ENCODE measurements at regions not wholly inside any gene's neighbourhood (a gene's known extent, or its start where the extent isn't known, plus 50 kb on each side); places are given as distances from the start of the nearest gene placed in this dataset.

DNA sequence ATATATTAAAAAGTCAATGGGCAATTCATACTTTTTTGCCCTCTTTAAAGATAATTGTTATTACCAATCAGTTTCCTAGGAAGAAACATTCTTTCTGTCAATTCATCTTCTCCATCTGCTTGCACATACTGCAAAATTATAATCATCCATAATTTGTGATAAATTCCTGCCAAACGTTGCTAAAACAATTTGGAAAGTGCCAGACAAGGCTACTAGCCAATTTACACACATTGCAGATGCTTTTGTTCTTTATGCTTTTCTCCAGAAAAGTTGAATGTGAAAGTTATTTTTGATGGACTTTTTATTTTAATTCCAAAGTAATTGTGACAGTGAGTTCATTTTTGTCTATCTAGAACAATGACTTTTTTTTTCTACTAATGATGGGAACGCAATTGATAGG lies 992.8 kb upstream of the ADGRL2 start:
- Histone ChIP-seq H3K36me3 (no peaks in the 10 kb centered on the region), H3K4me1 (replicated peaks) (no peaks in the 10 kb centered on the region), H3K27ac (no peak overlapping the region), H3K9me3 (no peaks in the 10 kb centered on the region), H3K4me3 (no peak overlapping the region), H3K27me3 (replicated peaks; ENCODE audit: insufficient read depth) (no peaks in the 10 kb centered on the region)
- TF ChIP-seq POLR2A (IDR thresholded peaks at IDR 0.05), result no peak
- TF ChIP-seq, protein P1, sequence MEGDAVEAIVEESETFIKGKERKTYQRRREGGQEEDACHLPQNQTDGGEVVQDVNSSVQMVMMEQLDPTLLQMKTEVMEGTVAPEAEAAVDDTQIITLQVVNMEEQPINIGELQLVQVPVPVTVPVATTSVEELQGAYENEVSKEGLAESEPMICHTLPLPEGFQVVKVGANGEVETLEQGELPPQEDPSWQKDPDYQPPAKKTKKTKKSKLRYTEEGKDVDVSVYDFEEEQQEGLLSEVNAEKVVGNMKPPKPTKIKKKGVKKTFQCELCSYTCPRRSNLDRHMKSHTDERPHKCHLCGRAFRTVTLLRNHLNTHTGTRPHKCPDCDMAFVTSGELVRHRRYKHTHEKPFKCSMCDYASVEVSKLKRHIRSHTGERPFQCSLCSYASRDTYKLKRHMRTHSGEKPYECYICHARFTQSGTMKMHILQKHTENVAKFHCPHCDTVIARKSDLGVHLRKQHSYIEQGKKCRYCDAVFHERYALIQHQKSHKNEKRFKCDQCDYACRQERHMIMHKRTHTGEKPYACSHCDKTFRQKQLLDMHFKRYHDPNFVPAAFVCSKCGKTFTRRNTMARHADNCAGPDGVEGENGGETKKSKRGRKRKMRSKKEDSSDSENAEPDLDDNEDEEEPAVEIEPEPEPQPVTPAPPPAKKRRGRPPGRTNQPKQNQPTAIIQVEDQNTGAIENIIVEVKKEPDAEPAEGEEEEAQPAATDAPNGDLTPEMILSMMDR (IDR thresholded peaks at IDR 0.05), result no peak
- TF ChIP-seq POLR2AphosphoS5 (IDR thresholded peaks at IDR 0.05), result no peak
- DNase-seq (ENCODE audit: low spot score), result no peak
- WGBS, result 52% methylated on average over 2 of the region's 2 CpGs
- intact Hi-C loops (cut with DNase I), result no loop called here

DNA sequence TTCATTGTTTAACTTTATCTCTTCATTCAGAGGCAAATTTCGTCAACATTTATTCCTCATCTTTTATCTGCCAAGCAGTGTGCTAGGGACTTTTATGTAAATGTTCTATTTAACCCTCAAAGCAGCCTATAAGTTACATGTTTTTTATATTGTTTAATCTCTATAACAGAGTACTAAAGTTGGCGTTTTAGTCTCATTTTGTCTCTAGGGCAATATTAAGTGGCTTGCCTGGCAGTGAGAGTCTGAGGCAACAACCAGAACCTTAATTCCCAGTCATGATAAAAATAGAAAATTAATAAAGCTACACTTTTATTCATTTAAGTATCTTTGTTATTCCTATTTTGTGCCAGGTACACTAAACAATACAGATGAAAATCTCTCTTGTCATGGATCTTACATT lies 994.3 kb upstream of the ADGRL2 start:
- no peaks in the 10 kb centered on the region for H3K9me3 ChIP-seq
- no peak overlapping the region for H3K4me3 ChIP-seq
- TF ChIP-seq, protein P1 (IDR thresholded peaks at IDR 0.05), result no peak
- TF ChIP-seq POLR2A (IDR thresholded peaks at IDR 0.05), result no peak
- DNase-seq (ENCODE audit: low spot score), result no peak
- intact Hi-C loops (cut with DNase I), result no loop called here
- H3K27me3 ChIP-seq (replicated peaks; ENCODE audit: insufficient read depth), result no peaks in the 10 kb centered on the region
- 85% methylated on average over 2 of the region's 2 CpGs for WGBS
- no peaks in the 10 kb centered on the region for H3K36me3 ChIP-seq
- H3K4me1 ChIP-seq (replicated peaks), result no peaks in the 10 kb centered on the region
- H3K27ac ChIP-seq, result no peak overlapping the region

GRCh38 chr1:80801695-80802094 lies 999.0 kb upstream of the ADGRL2 start:
- Histone ChIP-seq H3K36me3 (no peaks in the 10 kb centered on the region), H3K4me1 (replicated peaks) (no peaks in the 10 kb centered on the region), H3K27me3 (replicated peaks; ENCODE audit: insufficient read depth) (no peaks in the 10 kb centered on the region), H3K27ac (no peak overlapping the region), H3K9me3 (no peaks in the 10 kb centered on the region), H3K4me3 (no peak overlapping the region)
- DNase-seq (ENCODE audit: low spot score), result no peak
- TF ChIP-seq POLR2AphosphoS5 (IDR thresholded peaks at IDR 0.05) (no peak), POLR2A (IDR thresholded peaks at IDR 0.05) (no peak)
- TF ChIP-seq, protein P1 (IDR thresholded peaks at IDR 0.05), result no peak
- intact Hi-C loops (cut with DNase I), result no loop called here

GRCh38 chr1:80799457-80799856 lies 1001.3 kb upstream of the ADGRL2 start:
- Histone ChIP-seq H3K27ac (no peak overlapping the region), H3K9me3 (no peaks in the 10 kb centered on the region), H3K4me1 (replicated peaks) (no peaks in the 10 kb centered on the region), H3K36me3 (no peaks in the 10 kb centered on the region), H3K4me3 (no peak overlapping the region), H3K27me3 (replicated peaks; ENCODE audit: insufficient read depth) (no peaks in the 10 kb centered on the region)
- WGBS, result 37% methylated on average over 2 of the region's 2 CpGs
- TF ChIP-seq POLR2AphosphoS5 (IDR thresholded peaks at IDR 0.05), result no peak
- intact Hi-C loops (cut with DNase I), result no loop called here
- no peak for DNase-seq (ENCODE audit: low spot score)

GRCh38 chr1:80779275-80779674 lies 1021.5 kb upstream of the ADGRL2 start:
- Histone ChIP-seq H3K4me1 (replicated peaks) (no peaks in the 10 kb centered on the region), H3K27me3 (replicated peaks; ENCODE audit: insufficient read depth) (no peaks in the 10 kb centered on the region), H3K27ac (no peak overlapping the region), H3K4me3 (no peak overlapping the region), H3K9me3 (no peaks in the 10 kb centered on the region), H3K36me3 (no peaks in the 10 kb centered on the region)
- TF ChIP-seq POLR2AphosphoS5 (IDR thresholded peaks at IDR 0.05) (no peak), POLR2A (IDR thresholded peaks at IDR 0.05) (no peak)
- TF ChIP-seq, protein P1 (IDR thresholded peaks at IDR 0.05), result no peak
- intact Hi-C loops (cut with DNase I), result no loop called here
- DNase-seq (ENCODE audit: low spot score), result no peak
- 100% methylated on average over 2 of the region's 2 CpGs for WGBS

Data from prostate gland (tissue), 2 donors.